Central memory CD8-positive, alpha-beta T cell (primary cell): ENCODE measurements at regions not wholly inside any gene's neighbourhood (a gene's known extent, or its start where the extent isn't known, plus 50 kb on each side); places are given as distances from the start of the nearest gene placed in this dataset.
"Not testable (repeated sequence)": the region's sequence is repeated elsewhere in the genome, so short reads cannot be mapped to it uniquely, and the experiment has no call there.

Source experiments
- ATAC-seq: fragments of 150-1000 bp; cut with Tn5 transposase; replicated peaks from 2 replicates; pipeline ENCODE4 v1.10.0; 2022; ENCODE audit warnings: mild to moderate bottlenecking, moderate FRiP score, moderate number of reproducible peaks; ENCODE audit not compliant: poor library complexity, severe bottlenecking; ENCODE audit errors: extremely low read depth
- DNase-seq, 2 donors: peaks; one replicate each; pipeline ENCODE4 v3.0.0; 2021; ENCODE audit warnings: low spot score in 2 of 2
- H3K27ac Mint-ChIP-seq: one replicate; pipeline ENCODE4 v1.8.0; 2022; ENCODE audit warnings: low read depth, mild to moderate bottlenecking, moderate library complexity, mixed read lengths
- H3K27me3 Mint-ChIP-seq: one replicate; pipeline ENCODE4 v1.8.0; 2022; ENCODE audit warnings: mixed read lengths
- H3K36me3 Mint-ChIP-seq: one replicate; pipeline ENCODE4 v1.8.0; 2022; ENCODE audit warnings: mild to moderate bottlenecking, moderate library complexity, mixed read lengths; ENCODE audit not compliant: insufficient read depth
- H3K4me1 Mint-ChIP-seq: one replicate; pipeline ENCODE4 v1.8.0; 2022; ENCODE audit warnings: mixed read lengths
- H3K4me3 Mint-ChIP-seq: one replicate; pipeline ENCODE4 v1.8.0; 2022; ENCODE audit warnings: mild to moderate bottlenecking, moderate library complexity, mixed read lengths
- H3K9me3 Mint-ChIP-seq: one replicate; pipeline ENCODE4 v1.8.0; 2022; ENCODE audit warnings: mixed read lengths

DNA sequence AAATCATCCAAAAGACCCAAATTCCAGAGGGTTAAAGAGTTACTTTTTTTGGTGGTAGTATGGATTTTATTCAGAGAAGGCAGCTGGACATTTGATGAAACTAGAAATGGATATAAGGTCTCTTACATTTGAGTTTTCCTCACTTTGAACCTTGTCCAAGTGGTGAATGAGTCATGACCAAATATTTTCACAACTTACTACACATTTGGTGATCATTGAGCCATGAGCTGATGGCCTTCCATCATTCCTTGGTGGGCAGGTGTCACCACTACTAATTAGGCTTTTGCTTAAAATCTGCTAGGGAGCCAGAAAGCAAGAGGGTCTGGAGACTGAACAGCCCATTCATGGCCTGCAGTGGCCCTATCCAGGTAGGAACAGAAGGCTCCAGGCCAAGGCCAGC lies 620.2 kb upstream of the INTU start:
- Mint-ChIP-seq H3K36me3 (no peaks in the 10 kb centered on the region), H3K4me3 (no peak overlapping the region), H3K27me3 (no peaks in the 10 kb centered on the region), H3K9me3 (peaks cover 14% of the 10 kb centered on the region), H3K4me1 (no peaks in the 10 kb centered on the region), H3K27ac (no peak overlapping the region)
- ATAC-seq (no peak), DNase-seq (no peak)

DNA sequence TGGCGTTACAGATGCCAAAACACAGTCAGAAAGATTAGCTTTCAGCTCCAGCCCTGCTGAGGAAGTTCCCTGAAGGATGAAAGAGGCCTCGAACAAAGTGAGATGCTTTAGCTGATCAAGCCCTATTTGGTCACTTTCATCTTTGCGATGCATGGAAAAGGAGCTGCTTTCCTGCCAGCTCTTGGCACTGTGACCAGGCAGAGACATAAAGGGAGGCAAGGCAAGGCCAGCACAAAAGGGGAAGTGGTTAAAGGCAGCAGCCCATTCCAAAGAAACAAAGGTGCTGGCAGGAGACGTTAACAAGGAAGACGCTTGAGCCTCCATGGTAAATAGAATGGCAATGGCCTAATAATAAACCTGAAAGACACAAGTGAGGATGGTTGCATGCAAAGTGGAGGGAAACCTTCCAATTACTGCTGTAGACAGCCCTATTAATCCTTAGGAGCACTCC lies 617.1 kb upstream of the INTU start:
- ATAC-seq (no peak), DNase-seq (no peak)
- H3K27me3 Mint-ChIP-seq: no peaks in the 10 kb centered on the region
- H3K9me3 Mint-ChIP-seq: no peaks in the 10 kb centered on the region
- H3K36me3 Mint-ChIP-seq: no peaks in the 10 kb centered on the region
- H3K4me3 Mint-ChIP-seq: no peak overlapping the region
- H3K27ac Mint-ChIP-seq: no peak overlapping the region
- no peaks in the 10 kb centered on the region for H3K4me1 Mint-ChIP-seq

DNA sequence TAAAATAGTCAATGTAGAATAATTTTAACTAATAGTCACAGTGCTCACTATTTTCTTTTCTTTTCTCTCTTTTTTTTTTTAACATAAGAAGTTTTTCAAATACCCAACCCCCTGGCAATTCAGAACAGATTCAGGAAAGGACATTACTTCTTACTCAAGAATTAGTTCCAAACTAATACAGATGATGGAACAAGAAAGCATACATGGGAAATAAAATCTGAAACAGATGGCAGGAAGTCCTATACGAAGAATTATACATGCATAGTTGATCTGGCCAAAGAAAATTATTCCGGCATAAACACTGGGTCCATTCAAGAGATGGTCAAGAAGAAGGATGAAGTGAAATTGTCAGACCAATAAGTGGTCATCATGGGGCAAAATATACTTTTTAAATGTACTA lies 614.4 kb upstream of the INTU start:
- H3K27me3 Mint-ChIP-seq: no peaks in the 10 kb centered on the region
- H3K9me3 Mint-ChIP-seq: no peaks in the 10 kb centered on the region
- H3K36me3 Mint-ChIP-seq: no peaks in the 10 kb centered on the region
- H3K4me3 Mint-ChIP-seq: no peak overlapping the region
- H3K27ac Mint-ChIP-seq: no peak overlapping the region
- H3K4me1 Mint-ChIP-seq: no peaks in the 10 kb centered on the region
- DNase-seq (no peak), ATAC-seq (no peak)

DNA sequence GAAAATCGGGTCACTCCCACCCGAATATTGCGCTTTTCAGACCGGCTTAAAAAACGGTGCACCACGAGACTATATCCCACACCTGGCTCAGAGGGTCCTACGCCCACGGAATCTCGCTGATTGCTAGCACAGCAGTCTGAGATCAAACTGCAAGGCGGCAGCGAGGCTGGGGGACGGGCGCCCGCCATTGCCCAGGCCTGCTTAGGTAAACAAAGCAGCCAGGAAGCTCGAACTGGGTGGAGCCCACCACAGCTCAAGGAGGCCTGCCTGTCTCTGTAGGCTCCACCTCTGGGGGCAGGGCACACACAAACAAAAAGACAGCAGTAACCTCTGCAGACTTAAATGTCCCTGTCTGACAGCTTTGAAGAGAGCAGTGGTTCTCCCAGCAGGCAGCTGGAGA lies 611.9 kb upstream of the INTU start:
- not testable (repeated sequence) for H3K27me3 Mint-ChIP-seq, H3K9me3 Mint-ChIP-seq, ATAC-seq, H3K4me1 Mint-ChIP-seq, H3K27ac Mint-ChIP-seq, H3K4me3 Mint-ChIP-seq, DNase-seq, H3K36me3 Mint-ChIP-seq

DNA sequence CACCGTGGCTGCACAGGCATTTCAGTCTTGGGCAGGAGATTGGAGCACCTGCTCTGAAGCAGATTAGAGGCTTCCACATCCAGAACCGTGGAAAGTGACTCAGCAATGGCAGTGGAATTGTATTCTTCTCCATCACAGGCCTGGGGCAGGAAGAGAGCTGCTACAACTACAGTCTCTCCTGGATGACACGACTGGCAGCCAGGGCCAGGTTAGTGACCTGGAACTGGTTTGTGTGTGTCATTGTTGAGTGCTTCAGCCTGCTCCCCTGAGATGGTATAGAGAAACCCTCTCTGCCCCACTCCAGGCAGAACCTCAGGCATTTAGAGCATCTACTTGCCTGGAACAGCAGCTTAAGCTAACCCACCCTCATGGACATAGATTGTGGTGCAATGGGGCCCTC lies 596.5 kb upstream of the INTU start:
- peaks cover 6% of the 10 kb centered on the region for H3K9me3 Mint-ChIP-seq
- no peaks in the 10 kb centered on the region for H3K4me1 Mint-ChIP-seq
- no peaks in the 10 kb centered on the region for H3K36me3 Mint-ChIP-seq
- no peak overlapping the region for H3K27ac Mint-ChIP-seq
- no peaks in the 10 kb centered on the region for H3K27me3 Mint-ChIP-seq
- ATAC-seq: no peak
- no peak overlapping the region for H3K4me3 Mint-ChIP-seq
- DNase-seq: no peak

DNA sequence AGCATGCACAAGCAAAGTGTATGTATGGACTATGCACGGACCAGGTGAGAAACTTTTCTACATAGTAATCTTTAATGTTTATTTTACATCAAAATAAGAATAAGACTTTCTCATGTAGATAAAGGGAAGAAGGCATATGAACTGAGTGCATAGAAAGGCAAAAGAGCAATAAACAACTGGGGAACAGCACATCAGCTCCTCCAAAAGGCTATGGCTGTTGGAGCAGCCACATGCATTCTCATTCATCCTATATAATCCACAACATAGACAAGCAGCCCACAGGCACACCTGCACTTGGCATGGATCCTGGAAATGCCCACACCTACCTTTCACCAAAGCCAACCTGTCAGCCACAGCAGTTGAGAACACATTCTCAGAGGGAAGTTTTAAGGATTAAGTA lies 586.9 kb upstream of the INTU start:
- H3K27ac Mint-ChIP-seq: no peak overlapping the region
- DNase-seq (no peak), ATAC-seq (no peak)
- H3K9me3 Mint-ChIP-seq: peaks cover 26% of the 10 kb centered on the region
- H3K36me3 Mint-ChIP-seq: no peaks in the 10 kb centered on the region
- H3K4me3 Mint-ChIP-seq: no peak overlapping the region
- H3K4me1 Mint-ChIP-seq: no peaks in the 10 kb centered on the region
- H3K27me3 Mint-ChIP-seq: no peaks in the 10 kb centered on the region

DNA sequence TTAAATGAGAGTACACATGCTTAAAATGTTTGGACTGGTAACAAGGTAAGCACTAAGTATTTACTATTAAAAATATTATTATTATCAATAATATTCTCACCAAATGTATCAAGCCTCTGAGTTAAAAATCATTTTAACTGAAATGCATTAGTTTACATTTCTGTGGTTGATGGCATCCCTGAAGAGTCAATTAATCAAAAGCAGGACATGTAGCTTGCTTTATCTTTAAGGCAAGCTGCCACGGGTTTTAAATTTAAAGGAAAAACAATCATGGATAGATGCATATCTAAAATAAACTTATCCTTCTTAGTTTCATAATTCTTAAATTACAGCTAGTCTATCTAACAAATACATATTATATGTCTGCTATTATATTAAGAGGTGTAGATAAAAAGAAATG lies 584.8 kb upstream of the INTU start:
- no peaks in the 10 kb centered on the region for H3K36me3 Mint-ChIP-seq
- no peak overlapping the region for H3K27ac Mint-ChIP-seq
- no peak for ATAC-seq
- H3K4me1 Mint-ChIP-seq: no peaks in the 10 kb centered on the region
- no peak for DNase-seq
- no peaks in the 10 kb centered on the region for H3K27me3 Mint-ChIP-seq
- H3K4me3 Mint-ChIP-seq: no peak overlapping the region
- H3K9me3 Mint-ChIP-seq: peaks cover 22% of the 10 kb centered on the region

DNA sequence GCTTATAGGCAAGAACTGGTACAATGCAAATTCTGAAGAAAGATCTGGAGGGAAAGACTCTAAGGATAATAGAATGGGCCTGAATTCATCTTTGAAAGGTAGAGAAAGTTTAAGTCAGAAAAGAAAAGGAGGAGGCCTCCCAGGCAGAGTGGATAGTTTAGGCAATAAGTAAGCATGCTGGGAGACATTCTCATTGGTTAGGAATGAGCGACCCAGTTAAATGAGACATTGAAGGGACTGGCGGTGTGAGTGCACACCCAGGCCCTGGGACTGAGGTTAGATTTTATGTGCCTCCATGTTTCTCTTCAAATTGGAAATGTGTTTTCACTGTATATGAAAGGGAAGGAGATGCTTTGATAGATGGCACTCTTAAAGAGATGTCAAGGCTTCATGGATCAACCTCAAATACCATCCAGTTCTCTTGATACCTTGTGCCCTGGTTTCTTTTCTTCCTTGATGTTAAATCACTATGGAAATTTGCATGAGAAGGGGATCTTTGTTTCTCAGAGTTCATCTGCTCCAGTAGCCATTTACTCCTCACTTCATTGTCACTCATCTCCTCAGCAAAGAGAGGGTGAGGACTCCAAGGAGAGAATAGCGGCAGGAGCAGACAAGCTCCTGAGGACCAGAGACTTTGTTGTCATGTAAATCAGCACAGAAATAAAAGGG lies 584.2 kb upstream of the INTU start:
- no peak for DNase-seq
- Mint-ChIP-seq H3K36me3 (no peaks in the 10 kb centered on the region), H3K9me3 (peaks cover 20% of the 10 kb centered on the region), H3K4me1 (no peaks in the 10 kb centered on the region), H3K27me3 (no peaks in the 10 kb centered on the region), H3K4me3 (no peak overlapping the region), H3K27ac (no peak overlapping the region)
- no peak for ATAC-seq

DNA sequence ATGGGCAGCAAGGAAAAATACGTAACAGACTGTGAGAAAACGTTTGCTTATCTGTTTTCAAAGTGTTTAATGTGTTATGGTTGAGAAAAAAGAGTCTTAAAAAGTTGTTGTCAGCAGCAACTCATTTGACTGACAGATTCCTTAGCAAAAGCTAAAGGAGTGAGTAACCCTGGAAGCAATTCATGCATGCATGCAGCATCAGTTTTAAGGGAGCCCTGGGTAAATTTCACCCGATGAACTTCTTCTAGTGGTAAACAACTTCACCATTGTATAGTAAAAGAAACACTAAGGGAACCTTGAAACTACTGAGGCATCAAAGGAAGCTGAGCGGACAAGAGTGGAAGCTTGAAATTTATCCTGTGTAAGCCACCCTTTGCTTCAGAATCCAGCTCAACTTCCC lies 583.2 kb upstream of the INTU start:
- H3K4me3 Mint-ChIP-seq: no peak overlapping the region
- no peaks in the 10 kb centered on the region for H3K36me3 Mint-ChIP-seq
- H3K4me1 Mint-ChIP-seq: no peaks in the 10 kb centered on the region
- H3K27ac Mint-ChIP-seq: no peak overlapping the region
- no peak for DNase-seq
- no peak for ATAC-seq
- no peaks in the 10 kb centered on the region for H3K27me3 Mint-ChIP-seq
- peaks cover 15% of the 10 kb centered on the region for H3K9me3 Mint-ChIP-seq

DNA sequence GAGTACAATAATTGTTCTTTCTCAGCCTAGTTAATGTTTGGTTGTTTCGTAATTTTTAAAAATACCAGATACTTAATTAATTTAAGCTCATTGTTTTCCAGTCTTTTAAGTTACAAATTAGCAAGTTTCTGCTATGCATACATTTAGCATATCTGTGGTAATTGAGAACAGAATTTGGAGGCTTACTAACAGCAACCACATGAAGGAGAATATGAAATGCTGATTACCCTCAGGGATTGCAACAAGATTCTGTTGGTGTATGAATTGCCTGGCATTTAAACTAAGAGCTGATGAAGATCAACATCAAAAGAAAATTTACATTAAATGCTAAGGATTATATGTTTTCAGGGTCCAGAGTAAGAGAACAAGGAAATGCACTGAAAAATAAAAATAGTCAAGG lies 580.0 kb upstream of the INTU start:
- ATAC-seq: no peak
- peaks cover 26% of the 10 kb centered on the region for H3K9me3 Mint-ChIP-seq
- peaks cover 2% of the 10 kb centered on the region for H3K36me3 Mint-ChIP-seq
- no peak for DNase-seq
- H3K27ac Mint-ChIP-seq: no peak overlapping the region
- H3K4me1 Mint-ChIP-seq: no peaks in the 10 kb centered on the region
- H3K27me3 Mint-ChIP-seq: no peaks in the 10 kb centered on the region
- no peak overlapping the region for H3K4me3 Mint-ChIP-seq

DNA sequence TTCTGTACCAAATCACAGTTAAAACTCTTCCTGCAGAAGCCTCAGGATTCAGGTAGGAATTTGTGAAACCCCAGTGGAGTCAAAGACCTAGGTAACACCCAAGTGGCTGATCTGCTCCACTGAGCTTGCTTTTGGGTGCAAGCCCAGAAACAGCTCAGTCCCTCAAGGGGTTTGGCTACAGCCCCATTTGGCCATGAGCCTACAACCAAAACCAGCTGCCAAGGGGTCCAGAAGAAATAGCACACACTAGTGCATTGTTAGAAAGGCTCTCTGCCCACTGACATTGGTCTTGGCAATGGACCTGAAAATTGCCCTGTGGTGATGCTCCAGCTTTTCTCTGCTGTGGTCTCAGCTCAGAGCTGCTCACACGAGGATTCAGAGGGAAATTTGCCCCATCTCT lies 577.4 kb upstream of the INTU start:
- H3K27ac Mint-ChIP-seq: no peak overlapping the region
- no peak for DNase-seq
- no peak for ATAC-seq
- no peaks in the 10 kb centered on the region for H3K4me1 Mint-ChIP-seq
- no peaks in the 10 kb centered on the region for H3K27me3 Mint-ChIP-seq
- H3K36me3 Mint-ChIP-seq: peaks cover 2% of the 10 kb centered on the region
- no peak overlapping the region for H3K4me3 Mint-ChIP-seq
- H3K9me3 Mint-ChIP-seq: peaks cover 26% of the 10 kb centered on the region

DNA sequence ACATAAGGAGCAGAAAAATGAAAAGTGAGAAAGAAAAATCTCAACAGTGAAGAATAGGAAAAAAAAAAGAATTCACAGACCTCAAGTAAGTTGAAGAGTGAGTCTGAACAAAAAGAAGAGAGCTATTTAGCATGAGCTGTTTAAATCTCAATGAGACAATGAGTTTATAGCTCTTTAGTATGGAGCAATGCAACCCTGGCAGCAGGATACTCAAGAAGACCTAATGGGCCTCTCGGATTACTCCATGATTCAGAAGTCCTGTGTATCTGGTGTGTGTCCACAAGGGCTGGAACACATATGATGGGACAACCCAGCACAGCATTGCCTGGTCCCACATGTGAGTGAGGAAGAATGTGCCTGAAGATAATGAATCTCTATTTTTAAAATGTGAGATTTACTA lies 563.1 kb upstream of the INTU start:
- DNase-seq: no peak
- Mint-ChIP-seq H3K27ac (no peak overlapping the region), H3K4me1 (no peaks in the 10 kb centered on the region), H3K4me3 (no peak overlapping the region), H3K36me3 (no peaks in the 10 kb centered on the region), H3K27me3 (no peaks in the 10 kb centered on the region), H3K9me3 (peaks cover 16% of the 10 kb centered on the region)
- ATAC-seq: no peak

DNA sequence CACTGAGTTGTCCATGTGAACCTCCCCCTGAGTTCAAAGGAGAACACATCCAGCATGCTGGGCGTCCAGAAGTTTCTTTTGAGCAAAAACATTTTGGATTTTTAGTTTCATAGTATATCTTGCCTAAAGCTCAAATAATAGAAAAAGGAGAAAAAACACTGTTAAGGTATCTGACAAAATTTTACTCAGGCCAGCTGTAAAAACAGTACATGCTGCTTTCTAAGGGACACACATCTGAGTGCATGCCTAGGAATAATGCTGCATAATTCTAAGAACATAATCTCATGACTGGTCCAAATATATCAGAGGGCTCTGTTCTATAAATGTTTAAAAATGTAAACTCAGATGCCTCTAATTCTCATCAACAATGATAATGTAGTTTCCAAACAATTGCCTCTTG lies 561.3 kb upstream of the INTU start:
- H3K9me3 Mint-ChIP-seq: peaks cover 16% of the 10 kb centered on the region
- ATAC-seq: no peak
- H3K27ac Mint-ChIP-seq: no peak overlapping the region
- no peak for DNase-seq
- H3K4me1 Mint-ChIP-seq: no peaks in the 10 kb centered on the region
- no peak overlapping the region for H3K4me3 Mint-ChIP-seq
- no peaks in the 10 kb centered on the region for H3K27me3 Mint-ChIP-seq
- no peaks in the 10 kb centered on the region for H3K36me3 Mint-ChIP-seq

DNA sequence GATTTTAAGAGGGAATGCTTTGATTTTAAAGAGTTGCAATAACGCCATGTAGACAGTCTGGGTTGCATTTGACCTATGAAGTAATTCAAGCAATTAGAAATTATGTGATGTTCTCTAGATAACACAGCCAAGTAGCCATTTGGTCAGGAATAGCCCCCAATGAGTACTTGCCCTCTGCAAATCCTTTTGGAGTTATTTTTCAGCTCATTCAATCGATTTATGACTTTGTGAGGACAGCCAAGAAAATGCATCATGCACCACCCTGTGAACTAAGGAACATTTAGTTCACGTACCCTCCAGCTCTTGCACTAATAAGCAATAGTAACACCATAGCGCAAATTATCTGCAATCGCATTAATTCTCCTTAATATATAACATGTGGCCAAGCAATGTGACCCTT lies 552.6 kb upstream of the INTU start:
- DNase-seq: no peak
- Mint-ChIP-seq H3K9me3 (no peaks in the 10 kb centered on the region), H3K4me1 (no peaks in the 10 kb centered on the region), H3K36me3 (no peaks in the 10 kb centered on the region), H3K4me3 (no peak overlapping the region), H3K27ac (no peak overlapping the region), H3K27me3 (no peaks in the 10 kb centered on the region)
- ATAC-seq: no peak
